ENCODE measurements at regions not wholly inside any gene's neighbourhood (a gene's known extent, or its start where the extent isn't known, plus 50 kb on each side); places are given as distances from the start of the nearest gene placed in this dataset.

DNA sequence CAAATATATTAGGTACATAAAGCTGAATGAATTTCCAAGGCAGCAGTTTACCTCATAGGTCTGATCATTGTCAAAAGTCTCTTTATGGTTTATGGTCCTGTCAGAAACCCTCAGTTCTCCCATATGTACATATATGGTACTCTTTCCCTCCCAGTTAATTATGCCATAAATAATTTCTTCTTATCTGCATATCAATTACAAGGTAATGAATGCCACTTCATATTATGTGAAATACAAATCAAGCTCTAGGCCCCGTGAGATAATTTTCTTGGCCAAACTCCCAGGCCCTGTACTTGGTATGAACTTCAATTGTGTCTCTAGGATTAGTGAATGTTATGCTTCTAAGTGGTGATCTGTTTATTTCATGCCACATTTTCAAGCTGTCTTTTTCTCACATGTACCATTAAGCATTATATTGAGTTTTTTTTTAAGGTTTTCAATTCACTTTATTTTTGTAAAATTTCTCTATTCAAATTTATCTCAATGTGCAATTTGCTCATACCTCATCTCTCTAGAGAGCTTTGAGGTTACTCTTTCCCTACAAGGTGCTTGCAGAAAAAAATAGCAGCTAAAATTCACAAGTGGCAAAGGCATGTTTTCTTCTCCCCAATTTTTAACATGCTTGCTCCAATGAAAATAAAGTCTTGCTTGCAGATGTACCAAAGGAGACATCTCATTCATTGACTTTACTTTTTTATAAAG lies 430.6 kb upstream of the VRK2 start:
- Histone ChIP-seq H3K27ac (no peak overlapping the region), H3K36me3 (ENCODE audit: insufficient read depth in 1 of 2, low read depth in 1 of 2) (no peaks in the 10 kb centered on the region), H3K4me1 (no peaks in the 10 kb centered on the region), H3K27me3 (ENCODE audit: insufficient read depth in 3 of 3, low read length in 2 of 3) (no peaks in the 10 kb centered on the region), H3K9me3 (no peaks in the 10 kb centered on the region), H3K4me3 (no peak overlapping the region)
- intact Hi-C loops (cut with DNase I) = no loop called here
- no peak for ATAC-seq
- WGBS, 3 donors = 15 to 25% (median 22%) methylated on average over 1 of the region's 1 CpG
- no peak for DNase-seq
- TF ChIP-seq, protein P1, sequence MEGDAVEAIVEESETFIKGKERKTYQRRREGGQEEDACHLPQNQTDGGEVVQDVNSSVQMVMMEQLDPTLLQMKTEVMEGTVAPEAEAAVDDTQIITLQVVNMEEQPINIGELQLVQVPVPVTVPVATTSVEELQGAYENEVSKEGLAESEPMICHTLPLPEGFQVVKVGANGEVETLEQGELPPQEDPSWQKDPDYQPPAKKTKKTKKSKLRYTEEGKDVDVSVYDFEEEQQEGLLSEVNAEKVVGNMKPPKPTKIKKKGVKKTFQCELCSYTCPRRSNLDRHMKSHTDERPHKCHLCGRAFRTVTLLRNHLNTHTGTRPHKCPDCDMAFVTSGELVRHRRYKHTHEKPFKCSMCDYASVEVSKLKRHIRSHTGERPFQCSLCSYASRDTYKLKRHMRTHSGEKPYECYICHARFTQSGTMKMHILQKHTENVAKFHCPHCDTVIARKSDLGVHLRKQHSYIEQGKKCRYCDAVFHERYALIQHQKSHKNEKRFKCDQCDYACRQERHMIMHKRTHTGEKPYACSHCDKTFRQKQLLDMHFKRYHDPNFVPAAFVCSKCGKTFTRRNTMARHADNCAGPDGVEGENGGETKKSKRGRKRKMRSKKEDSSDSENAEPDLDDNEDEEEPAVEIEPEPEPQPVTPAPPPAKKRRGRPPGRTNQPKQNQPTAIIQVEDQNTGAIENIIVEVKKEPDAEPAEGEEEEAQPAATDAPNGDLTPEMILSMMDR (IDR thresholded peaks at IDR 0.05) = no peak

DNA sequence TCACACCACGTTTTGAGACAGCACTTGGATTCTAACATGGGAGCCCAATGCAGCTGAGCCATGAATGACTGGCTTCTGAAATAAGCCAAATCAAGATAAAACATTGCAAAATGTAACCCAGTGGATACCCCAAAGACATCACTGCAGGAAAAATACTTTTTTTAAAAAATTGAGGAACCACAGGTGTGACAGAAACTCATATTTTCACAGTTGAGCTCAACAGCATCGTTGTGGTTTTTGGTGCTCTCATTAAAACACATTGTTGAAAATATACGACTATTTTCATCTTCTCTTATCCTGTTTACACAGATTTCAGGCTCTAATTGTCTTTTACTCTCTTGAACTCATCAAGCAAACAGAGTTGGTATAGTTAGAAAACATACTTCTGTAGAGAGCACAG lies 429.3 kb upstream of the VRK2 start:
- Histone ChIP-seq H3K27ac (no peak overlapping the region), H3K9me3 (no peaks in the 10 kb centered on the region), H3K27me3 (ENCODE audit: insufficient read depth in 3 of 3, low read length in 2 of 3) (no peaks in the 10 kb centered on the region), H3K4me1 (no peaks in the 10 kb centered on the region), H3K36me3 (ENCODE audit: insufficient read depth in 1 of 2, low read depth in 1 of 2) (no peaks in the 10 kb centered on the region), H3K4me3 (no peak overlapping the region)
- ATAC-seq (no peak), DNase-seq (no peak)
- TF ChIP-seq, protein P1 (IDR thresholded peaks at IDR 0.05) = no peak
- 45 to 48% (median 46%) methylated on average over 3 of the region's 3 CpGs for WGBS, 3 donors
- intact Hi-C loops (cut with DNase I) = no loop called here

DNA sequence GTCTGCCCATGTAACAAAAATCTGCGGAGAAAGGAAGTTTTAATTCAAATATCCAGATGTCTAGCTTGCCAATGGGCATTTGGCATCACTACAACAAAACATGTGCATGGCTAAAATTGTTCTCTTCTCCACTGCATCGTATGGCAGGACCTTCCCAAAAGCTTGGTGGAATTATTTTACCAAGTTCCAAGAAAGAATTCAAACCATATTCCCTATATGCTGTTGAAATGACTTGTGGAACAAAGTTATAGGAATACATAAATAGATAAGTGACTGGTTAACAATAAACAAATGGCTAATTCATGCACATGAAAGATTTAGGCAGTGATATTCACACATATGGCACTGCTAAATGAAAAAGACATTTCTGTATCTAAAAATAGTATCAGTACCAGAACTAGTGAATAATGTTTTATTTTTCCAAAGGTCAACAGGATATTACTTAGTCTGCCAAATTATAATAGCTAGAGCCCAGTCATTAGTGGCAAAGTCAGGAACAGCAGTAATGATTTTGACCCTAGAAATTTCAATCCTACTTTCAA lies 425.4 kb upstream of the VRK2 start:
- Histone ChIP-seq H3K4me1 (no peaks in the 10 kb centered on the region), H3K27ac (no peak overlapping the region), H3K36me3 (ENCODE audit: insufficient read depth in 1 of 2, low read depth in 1 of 2) (no peaks in the 10 kb centered on the region), H3K9me3 (no peaks in the 10 kb centered on the region), H3K27me3 (ENCODE audit: insufficient read depth in 3 of 3, low read length in 2 of 3) (no peaks in the 10 kb centered on the region), H3K4me3 (no peak overlapping the region)
- no peak for DNase-seq
- TF ChIP-seq, protein P1 (IDR thresholded peaks at IDR 0.05) = no peak
- no peak for ATAC-seq
- intact Hi-C loops (cut with DNase I) = no loop called here
- 28 to 45% (median 30%) methylated on average over 2 of the region's 2 CpGs for WGBS, 3 donors

DNA sequence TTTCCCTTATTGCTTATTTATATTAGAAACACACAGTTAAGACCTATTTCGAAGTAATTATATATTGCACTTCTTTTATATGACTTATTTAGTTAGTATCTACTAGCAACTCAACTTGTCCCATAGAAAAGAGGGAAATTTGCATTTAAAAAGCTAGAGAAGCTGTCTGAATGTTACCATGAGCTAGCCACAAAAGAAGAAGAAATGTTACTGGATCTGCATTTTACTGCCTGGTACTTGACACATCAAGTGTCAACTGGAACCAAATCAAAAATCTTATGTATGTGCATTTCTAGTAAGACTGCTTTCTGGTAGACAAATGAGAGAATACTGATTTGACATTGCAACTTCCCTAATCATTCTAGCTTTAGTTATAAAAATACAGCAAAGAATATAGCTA lies 424.6 kb upstream of the VRK2 start:
- H3K27ac ChIP-seq = no peak overlapping the region
- WGBS, 3 donors = 64 to 86% (median 72%) methylated on average over 1 of the region's 1 CpG
- ATAC-seq (no peak), DNase-seq (no peak)
- no peaks in the 10 kb centered on the region for H3K4me1 ChIP-seq
- TF ChIP-seq, protein P1 (IDR thresholded peaks at IDR 0.05) = no peak
- H3K27me3 ChIP-seq (ENCODE audit: insufficient read depth in 3 of 3, low read length in 2 of 3) = no peaks in the 10 kb centered on the region
- H3K36me3 ChIP-seq (ENCODE audit: insufficient read depth in 1 of 2, low read depth in 1 of 2) = no peaks in the 10 kb centered on the region
- no peak overlapping the region for H3K4me3 ChIP-seq
- intact Hi-C loops (cut with DNase I) = no loop called here
- no peaks in the 10 kb centered on the region for H3K9me3 ChIP-seq

DNA sequence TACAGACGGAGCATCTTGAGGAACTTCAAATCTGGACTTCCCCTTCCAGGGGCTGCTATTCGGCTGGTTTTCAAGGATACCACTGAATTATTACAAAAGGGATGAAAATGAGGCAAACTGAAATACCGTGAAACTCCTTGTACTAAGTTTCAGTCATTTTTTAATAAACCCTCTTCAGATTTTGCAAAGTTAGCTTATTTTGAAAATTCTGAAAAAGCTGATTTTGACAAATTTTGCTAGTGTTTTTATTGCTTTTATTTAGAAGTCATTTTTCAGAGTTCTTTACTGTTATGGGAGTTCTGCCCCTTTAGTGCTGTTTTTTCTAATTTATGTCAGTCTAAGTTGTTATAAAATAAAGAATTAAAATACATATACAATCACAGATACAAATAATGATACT lies 390.4 kb upstream of the VRK2 start:
- H3K27ac ChIP-seq = no peak overlapping the region
- intact Hi-C loops (cut with DNase I) = no loop called here
- H3K4me3 ChIP-seq = no peak overlapping the region
- peaks cover 4% of the 10 kb centered on the region for H3K9me3 ChIP-seq
- DNase-seq (no peak), ATAC-seq (no peak)
- H3K4me1 ChIP-seq = no peaks in the 10 kb centered on the region
- H3K36me3 ChIP-seq (ENCODE audit: insufficient read depth in 1 of 2, low read depth in 1 of 2) = no peaks in the 10 kb centered on the region
- TF ChIP-seq, protein P1 (IDR thresholded peaks at IDR 0.05) = no peak
- 73 to 93% (median 83%) methylated on average over 3 of the region's 3 CpGs for WGBS, 3 donors
- H3K27me3 ChIP-seq (ENCODE audit: insufficient read depth in 3 of 3, low read length in 2 of 3) = no peaks in the 10 kb centered on the region
